A204.1 (cell line): ENCODE measurements at regions not wholly inside any gene's neighbourhood (a gene's known extent, or its start where the extent isn't known, plus 50 kb on each side); places are given as distances from the start of the nearest gene placed in this dataset.

ENCODE experiments used
- FAIRE-seq: peaks from 2 replicates; lab custom pipeline; 2012; peaks lifted over from hg19 to GRCh38; lab: Jason Lieb, UNC

- FAIRE-seq, result no peak
Measured at GRCh38 chr13:79810669-79811068, 329.7 kb downstream of the NDFIP2 start.

DNA sequence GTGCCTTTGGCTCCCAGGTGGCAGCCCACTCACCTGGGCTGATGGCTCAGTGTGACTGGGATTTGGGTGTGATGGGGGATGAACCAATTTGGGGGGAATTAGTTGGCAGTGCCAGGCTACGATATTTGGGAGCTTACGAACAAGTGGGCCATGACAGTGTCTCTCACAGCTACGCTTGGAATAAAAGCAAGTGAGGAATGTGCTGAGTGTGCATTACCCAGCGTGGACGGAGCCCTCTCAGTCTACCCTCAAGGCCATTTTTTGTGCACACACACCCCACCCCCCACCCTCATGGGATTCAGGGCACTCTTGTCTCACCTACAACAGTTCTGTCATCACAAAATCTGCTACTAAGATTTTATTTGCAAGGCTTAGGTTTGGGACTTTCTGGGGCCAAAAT lies 329.1 kb downstream of the NDFIP2 start:
- no peak for FAIRE-seq

GRCh38 chr13:79808475-79808874 lies 327.5 kb downstream of the NDFIP2 start:
- FAIRE-seq, result no peak

DNA sequence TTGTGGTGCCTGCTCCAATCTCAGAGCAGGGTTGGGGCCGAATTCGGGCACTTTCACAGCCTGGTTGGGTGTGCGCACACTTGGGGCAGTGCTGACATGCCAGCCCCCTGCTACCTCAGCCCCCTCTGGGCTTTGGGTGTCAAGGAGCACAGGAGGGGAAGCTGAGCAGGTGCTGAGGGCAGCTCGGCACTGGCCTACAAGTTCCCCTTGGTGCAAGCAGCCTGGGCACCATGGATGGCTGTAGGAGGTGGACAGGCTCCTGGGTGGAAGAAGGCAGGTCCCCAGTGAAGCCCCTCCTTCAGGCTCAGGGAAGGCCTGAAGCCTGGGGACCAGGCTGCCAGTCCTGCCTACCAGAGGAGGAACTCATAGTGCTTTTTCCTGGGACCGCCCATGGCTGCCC lies 326.6 kb downstream of the NDFIP2 start:
- FAIRE-seq, result no peak

DNA sequence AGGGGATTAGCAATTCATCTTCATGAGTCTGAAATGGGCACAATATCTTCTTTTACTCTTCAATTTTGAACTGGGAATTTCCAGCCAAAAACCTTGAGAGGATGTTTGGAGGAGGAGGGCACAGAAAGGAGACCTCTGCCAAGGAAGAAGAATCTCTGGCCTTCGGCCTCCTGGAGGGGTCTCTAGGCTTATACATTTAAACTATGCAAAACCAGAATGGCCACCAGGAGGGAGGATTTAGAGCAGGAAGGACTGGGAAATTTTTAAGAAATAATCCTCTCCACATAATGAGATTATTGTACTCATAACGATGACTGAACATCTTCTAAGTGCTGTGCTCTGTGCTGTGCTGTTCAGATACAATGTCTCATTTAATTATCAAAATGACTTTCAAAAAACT lies 325.9 kb downstream of the NDFIP2 start:
- no peak for FAIRE-seq

GRCh38 chr13:79805317-79805716 lies 324.4 kb downstream of the NDFIP2 start:
- FAIRE-seq, result no peak

GRCh38 chr13:79803989-79804388 lies 323.0 kb downstream of the NDFIP2 start:
- FAIRE-seq, result no peak

GRCh38 chr13:79803296-79803695 lies 322.3 kb downstream of the NDFIP2 start:
- FAIRE-seq, result no peak

DNA sequence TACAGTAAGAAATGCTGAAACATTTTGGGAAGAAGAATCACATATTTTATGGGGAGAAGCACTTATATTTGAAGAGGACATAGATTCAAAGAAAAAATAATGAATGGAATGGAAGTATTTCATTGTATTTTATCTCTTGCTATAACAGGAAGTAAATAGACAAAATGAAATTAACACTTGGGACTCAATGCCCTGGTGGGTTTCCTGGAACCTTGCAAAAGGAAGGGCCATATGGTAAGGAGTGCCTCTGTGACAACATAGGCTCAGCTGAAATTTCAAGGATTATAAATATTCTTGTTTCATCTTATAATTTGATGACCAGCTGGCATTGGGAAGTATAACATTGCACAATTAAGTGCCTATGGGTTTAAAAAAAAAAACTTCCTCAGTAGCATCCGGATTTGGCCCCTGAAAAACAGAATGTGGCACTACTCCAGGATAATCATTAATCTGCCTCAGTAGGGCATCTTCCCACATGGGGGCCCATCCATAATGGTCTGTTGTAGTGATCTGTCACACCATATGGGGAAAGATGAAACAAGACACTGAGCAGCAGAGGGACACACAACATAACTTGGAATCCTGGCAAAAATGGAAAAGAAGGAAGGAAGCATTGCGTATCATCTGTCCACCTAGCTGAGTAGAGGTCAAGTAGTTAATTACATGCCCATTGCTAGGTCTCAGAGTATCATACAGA lies 321.6 kb downstream of the NDFIP2 start:
- no peak for FAIRE-seq

DNA sequence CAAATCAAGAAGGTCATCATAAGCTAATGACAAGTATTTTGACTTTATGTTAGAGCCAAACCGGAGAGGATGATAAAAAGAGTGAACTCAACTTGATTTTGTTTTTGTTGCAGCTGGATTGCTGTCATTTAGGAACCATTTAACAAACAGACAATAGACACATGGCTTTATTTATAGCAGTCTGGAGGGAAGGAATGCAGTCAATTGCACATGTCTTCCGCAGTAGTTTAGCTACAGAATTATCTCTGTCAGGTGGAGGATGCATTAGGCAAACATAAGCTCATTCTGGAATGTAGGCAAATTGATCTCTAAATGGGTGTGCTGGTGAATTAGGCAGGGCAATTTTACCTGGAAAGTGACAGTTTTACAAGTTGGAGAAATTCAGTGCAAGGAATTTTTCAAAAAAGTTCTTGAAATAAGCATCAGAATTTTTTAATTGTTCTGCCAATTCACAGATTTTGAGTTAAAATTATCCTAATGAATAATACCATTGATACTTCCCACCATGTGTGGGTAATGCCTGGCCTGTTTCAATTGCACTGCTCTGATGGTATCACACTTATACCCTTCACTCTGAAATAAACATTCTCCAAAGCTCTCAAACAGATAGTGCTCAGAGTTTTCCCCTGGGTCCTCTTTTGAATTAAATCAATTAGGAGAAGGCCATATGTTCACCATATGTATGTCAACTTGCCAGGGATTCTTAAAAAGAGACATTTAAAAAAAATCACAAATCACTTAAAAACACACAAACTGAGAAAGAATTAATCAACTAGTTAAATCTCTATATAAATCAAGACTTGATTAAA lies 318.3 kb downstream of the NDFIP2 start:
- FAIRE-seq, result peak; percentile 30

GRCh38 chr13:79796136-79796535 lies 315.2 kb downstream of the NDFIP2 start:
- FAIRE-seq, result no peak

DNA sequence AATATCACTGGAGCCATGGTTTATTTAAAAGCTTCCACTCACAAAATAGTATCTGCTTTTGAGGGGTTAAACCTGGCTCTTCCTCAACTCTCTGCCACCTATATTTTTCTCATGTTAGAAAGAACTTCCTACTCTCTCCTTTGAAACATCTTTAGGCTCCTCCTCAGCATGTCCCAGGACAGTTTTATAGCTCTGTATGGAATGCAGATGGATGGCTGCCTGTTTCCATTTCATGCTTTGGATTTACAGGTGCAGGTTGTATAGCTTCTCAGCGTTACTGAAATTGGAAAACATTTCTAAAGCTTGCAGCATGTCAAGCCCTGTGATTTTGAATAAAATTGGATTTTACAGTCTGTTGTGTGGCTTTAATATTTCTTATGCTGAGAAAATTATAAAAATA lies 314.0 kb downstream of the NDFIP2 start:
- FAIRE-seq, result no peak

GRCh38 chr13:79792716-79793115 lies 311.8 kb downstream of the NDFIP2 start:
- FAIRE-seq, result no peak

DNA sequence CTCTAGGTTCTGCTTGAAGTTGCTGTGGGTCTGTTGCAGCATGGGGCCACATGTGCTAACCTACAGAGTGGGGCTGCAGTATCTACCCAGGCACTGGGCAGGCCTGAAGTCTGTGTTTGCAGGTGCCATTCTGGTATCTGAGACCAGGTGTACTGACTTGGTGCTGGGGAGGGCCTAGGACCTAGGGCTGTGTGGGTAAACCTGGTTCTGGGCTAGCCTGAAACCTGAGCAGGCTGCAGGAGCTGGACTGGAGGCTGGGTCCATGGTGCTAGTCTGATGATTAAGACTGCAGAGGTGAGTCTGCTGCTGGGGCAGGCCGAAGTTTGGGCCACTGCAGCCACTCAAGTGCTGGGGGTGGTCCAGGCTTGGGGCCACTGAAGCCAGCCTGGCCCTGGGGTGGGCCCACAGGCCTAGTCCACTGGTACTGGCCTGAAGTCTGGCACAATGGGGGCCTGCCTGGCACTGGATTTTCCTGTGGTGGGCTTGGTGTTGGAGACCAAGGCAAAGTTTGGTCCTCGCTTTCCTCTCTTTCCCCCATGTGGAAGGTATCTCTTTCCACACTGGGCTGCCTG lies 310.6 kb downstream of the NDFIP2 start:
- no peak for FAIRE-seq

- FAIRE-seq, result no peak
Measured at GRCh38 chr13:79786176-79786575, 305.2 kb downstream of the NDFIP2 start.

- FAIRE-seq, result no peak
Measured at GRCh38 chr13:79782541-79783205, 301.7 kb downstream of the NDFIP2 start.

GRCh38 chr13:79781829-79782540 lies 301.0 kb downstream of the NDFIP2 start:
- FAIRE-seq, result no peak

DNA sequence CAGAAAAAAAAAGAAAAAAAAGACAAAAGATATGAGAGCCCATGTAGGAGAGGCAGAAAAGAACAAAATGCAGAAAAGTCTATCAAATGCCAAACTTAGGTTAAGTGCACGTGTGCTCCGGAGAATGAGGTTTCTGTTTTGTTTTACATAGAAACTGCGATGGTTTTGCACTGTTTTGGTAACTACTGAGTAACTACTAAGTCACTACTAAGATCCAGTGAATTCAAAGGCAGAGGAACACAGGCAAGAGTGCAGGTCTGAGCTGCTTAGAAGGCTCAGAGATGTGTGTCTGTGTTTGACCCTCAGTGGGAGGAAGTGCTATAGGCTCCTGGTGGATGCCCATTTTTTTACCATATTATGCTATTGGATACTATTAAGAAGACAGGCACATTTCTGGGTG lies 299.3 kb downstream of the NDFIP2 start:
- FAIRE-seq, result no peak

GRCh38 chr13:79779761-79780160 lies 298.8 kb downstream of the NDFIP2 start:
- no peak for FAIRE-seq

DNA sequence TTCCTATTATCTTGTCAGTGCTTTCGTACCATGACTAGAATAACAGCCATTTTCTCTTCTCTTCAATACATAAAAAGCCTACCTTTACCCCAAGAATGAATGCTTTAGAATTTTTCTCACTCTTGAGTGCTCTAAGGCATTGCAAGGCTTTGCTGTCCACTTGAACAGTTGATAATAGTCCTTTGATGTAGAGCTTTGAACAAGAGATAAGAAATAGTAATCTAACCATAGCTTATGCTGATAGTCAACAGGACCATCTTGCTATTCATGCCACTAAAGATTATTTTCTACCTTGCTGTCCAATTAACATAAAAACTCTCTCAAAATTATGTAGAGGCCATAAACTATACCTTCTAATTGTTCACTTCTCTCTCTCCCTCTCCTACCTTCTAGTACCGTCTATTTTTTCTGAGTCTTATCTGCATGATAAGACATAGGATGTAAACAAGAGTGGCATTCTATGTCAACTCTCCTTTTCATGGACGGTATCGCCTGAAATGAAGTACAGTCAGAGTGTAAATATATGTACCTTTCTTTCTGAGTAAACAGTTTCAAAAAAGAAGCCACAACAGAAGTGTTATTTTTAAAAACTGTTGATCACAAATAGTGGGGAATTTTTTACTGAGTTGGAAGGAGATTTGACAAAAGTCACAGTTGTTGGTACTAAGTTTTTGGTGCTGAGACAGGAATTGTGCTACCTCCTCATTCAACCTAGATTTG lies 297.9 kb downstream of the NDFIP2 start:
- FAIRE-seq, result no peak

DNA sequence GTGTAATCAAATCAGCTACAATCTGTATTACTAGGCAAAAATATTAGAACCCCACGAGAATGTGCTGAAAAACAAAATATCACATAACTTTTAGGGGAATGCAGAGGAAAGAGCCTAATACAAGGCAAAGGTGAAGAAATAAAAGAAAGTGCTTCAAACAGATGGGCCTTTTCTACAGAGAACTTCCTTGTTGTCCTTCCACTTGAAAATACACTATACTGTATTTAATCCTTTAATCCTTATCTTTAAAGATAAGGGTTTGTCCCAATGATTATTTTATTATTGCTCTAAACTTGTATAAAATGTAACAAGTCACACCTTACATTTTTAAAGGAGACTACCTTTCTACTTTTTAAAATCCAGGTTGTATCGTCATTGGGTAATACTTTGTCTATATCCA lies 296.5 kb downstream of the NDFIP2 start:
- FAIRE-seq, result no peak
